Gastrocnemius medialis (tissue), 4 donors: ENCODE measurements at regions not wholly inside any gene's neighbourhood (a gene's known extent, or its start where the extent isn't known, plus 50 kb on each side); places are given as distances from the start of the nearest gene placed in this dataset.
"Not testable (repeated sequence)": the region's sequence is repeated elsewhere in the genome, so short reads cannot be mapped to it uniquely, and the experiment has no call there.

Experiments used
- ATAC-seq, 2 donors: fragments of 150-250 bp; one replicate each; pipeline ENCODE4 v1.9.1; 2016
- DNase-seq, 2 donors: peaks; one replicate each; pipeline ENCODE4 v3.0.0-alpha.2; 2019
- H3K27ac ChIP-seq, 4 donors: fragments of 200-600 bp; sonication (generic); 1 replicate in 1 of 4; 2 replicates in 3 of 4; pipeline ENCODE4 v1.5.1; 2016 to 2018; ENCODE audit warnings: mild to moderate bottlenecking in 2 of 4, moderate library complexity in 1 of 4
- H3K27me3 ChIP-seq, 3 donors: fragments of 200-600 bp; sonication (generic) in 2 of 3; 1 replicate in 1 of 3; 2 replicates in 2 of 3; pipeline versions ENCODE4 v1.5.1 to v1.6.0; 2016 to 2019; ENCODE audit warnings: mild to moderate bottlenecking in 1 of 3, moderate library complexity in 1 of 3
- H3K36me3 ChIP-seq, 2 donors: fragments of 200-600 bp; sonication (generic) in 1 of 2; one replicate each; pipeline ENCODE4 v1.5.1; 2017 to 2018
- H3K4me1 ChIP-seq, 2 donors: fragments of 200-600 bp; sonication (generic) in 1 of 2; one replicate each; pipeline ENCODE4 v1.5.1; 2016 to 2017; ENCODE audit warnings: mild to moderate bottlenecking in 2 of 2
- H3K4me3 ChIP-seq, 4 donors: fragments of 200-600 bp; sonication (generic) in 3 of 4; 1 replicate in 1 of 4; 2 replicates in 3 of 4; pipeline ENCODE4 v1.5.1; 2016 to 2019; ENCODE audit warnings: mild to moderate bottlenecking in 2 of 4
- H3K9me3 ChIP-seq, 3 donors: fragments of 200-600 bp; sonication (generic) in 2 of 3; 1 replicate in 1 of 3; 2 replicates in 2 of 3; pipeline ENCODE4 v1.5.1; 2016 to 2019
- CTCF ChIP-seq, 5 experiments: fragments of 450-650 bp in 3 of 5; fragments of 200-600 bp in 2 of 5; sonication (generic) in 2 of 5; IDR thresholded peaks in 4 of 5; conservative IDR thresholded peaks in 1 of 5; 1 replicate in 4 of 5; 2 replicates in 1 of 5; pipeline ENCODE4 v1.5.1; 2016 to 2019; ENCODE audit warnings: antibody characterized with exemption in 5 of 5, mild to moderate bottlenecking in 3 of 5, moderate library complexity in 3 of 5
- POLR2A ChIP-seq, 2 donors: fragments of 450-650 bp; IDR thresholded peaks; one replicate each; pipeline ENCODE4 v1.6.1; 2017; ENCODE audit warnings: antibody characterized with exemption in 2 of 2, mild to moderate bottlenecking in 2 of 2, moderate library complexity in 2 of 2
- in situ Hi-C, 4 donors: fragments of 200-750 bp; cut with MboI; loops; one replicate each; pipeline versions ENCODE4 v1.15.0 to v1.8.0; 2017; ENCODE audit warnings: low sequenced_read_pairs in 4 of 4
- intact Hi-C: fragments of 100-400 bp; cut with DNase I; formaldehyde crosslinking; loops from one replicate; pipeline ENCODE4 v1.15.1; 2023; ENCODE audit warnings: low total_unique reads

GRCh38 chr6:134774201-134774638 is 175.7 kb downstream of the ALDH8A1 start:
- Histone ChIP-seq H3K27me3 (no peaks in the 10 kb centered on the region), H3K9me3 (peaks cover 0 to 3% (median 2%) of the 10 kb centered on the region in 3 donors), H3K4me3 (no peak overlapping the region), H3K27ac (no peak overlapping the region), H3K4me1 (no peaks in the 10 kb centered on the region), H3K36me3 (no peaks in the 10 kb centered on the region)
- no peak for ATAC-seq
- DNase-seq: no peak
- intact Hi-C loops (no loop called here), in situ Hi-C loops (no loop called here)
- TF ChIP-seq CTCF (IDR thresholded peaks at IDR 0.05 in 4 of 5, conservative IDR thresholded peaks at IDR 0.05 in 1 of 5): no peak
- TF ChIP-seq POLR2A (IDR thresholded peaks at IDR 0.05): no peak

- Histone ChIP-seq H3K27me3 (no peaks in the 10 kb centered on the region), H3K4me3 (no peak overlapping the region), H3K36me3 (no peaks in the 10 kb centered on the region), H3K27ac (no peak overlapping the region), H3K9me3 (no peaks in the 10 kb centered on the region), H3K4me1 (no peaks in the 10 kb centered on the region)
- in situ Hi-C loops: no loop called here
- intact Hi-C loops: no loop called here
- no peak for ATAC-seq
- DNase-seq: no peak
- TF ChIP-seq CTCF (IDR thresholded peaks at IDR 0.05 in 4 of 5, conservative IDR thresholded peaks at IDR 0.05 in 1 of 5) (no peak), POLR2A (IDR thresholded peaks at IDR 0.05) (no peak)
Observed at GRCh38 chr6:134772671-134773360, 177.1 kb downstream of the ALDH8A1 start.

GRCh38 chr6:134768931-134769330 is 181.0 kb downstream of the ALDH8A1 start:
- H3K4me1 ChIP-seq: no peaks in the 10 kb centered on the region
- no peak for TF ChIP-seq POLR2A (IDR thresholded peaks at IDR 0.05)
- no peak for TF ChIP-seq CTCF (IDR thresholded peaks at IDR 0.05 in 4 of 5, conservative IDR thresholded peaks at IDR 0.05 in 1 of 5)
- no peaks in the 10 kb centered on the region for H3K9me3 ChIP-seq
- intact Hi-C loops (no loop called here), in situ Hi-C loops (no loop called here)
- no peak for ATAC-seq
- no peak overlapping the region for H3K27ac ChIP-seq
- DNase-seq: no peak
- no peaks in the 10 kb centered on the region for H3K27me3 ChIP-seq
- H3K4me3 ChIP-seq: no peak overlapping the region
- H3K36me3 ChIP-seq: no peaks in the 10 kb centered on the region

GRCh38 chr6:134766497-134766896 is 183.4 kb downstream of the ALDH8A1 start:
- ATAC-seq (no peak), DNase-seq (no peak)
- Histone ChIP-seq H3K9me3 (no peaks in the 10 kb centered on the region), H3K36me3 (no peaks in the 10 kb centered on the region), H3K4me1 (no peaks in the 10 kb centered on the region), H3K27me3 (no peaks in the 10 kb centered on the region), H3K4me3 (no peak overlapping the region), H3K27ac (no peak overlapping the region)
- TF ChIP-seq POLR2A (IDR thresholded peaks at IDR 0.05) (no peak), CTCF (IDR thresholded peaks at IDR 0.05 in 4 of 5, conservative IDR thresholded peaks at IDR 0.05 in 1 of 5) (no peak)
- in situ Hi-C loops (no loop called here), intact Hi-C loops (no loop called here)

GRCh38 chr6:134764741-134765140 is 185.2 kb downstream of the ALDH8A1 start:
- DNase-seq (no peak), ATAC-seq (no peak)
- no peaks in the 10 kb centered on the region for H3K4me1 ChIP-seq
- H3K27me3 ChIP-seq: no peaks in the 10 kb centered on the region
- in situ Hi-C loops (no loop called here), intact Hi-C loops (no loop called here)
- H3K36me3 ChIP-seq: no peaks in the 10 kb centered on the region
- H3K27ac ChIP-seq: no peak overlapping the region
- no peaks in the 10 kb centered on the region for H3K9me3 ChIP-seq
- TF ChIP-seq CTCF (IDR thresholded peaks at IDR 0.05 in 4 of 5, conservative IDR thresholded peaks at IDR 0.05 in 1 of 5) (no peak), POLR2A (IDR thresholded peaks at IDR 0.05) (no peak)
- no peak overlapping the region for H3K4me3 ChIP-seq

GRCh38 chr6:134763575-134763974 is 186.3 kb downstream of the ALDH8A1 start:
- in situ Hi-C loops, H3K4me3 ChIP-seq, H3K27ac ChIP-seq, intact Hi-C loops, H3K36me3 ChIP-seq, H3K4me1 ChIP-seq, H3K27me3 ChIP-seq, ATAC-seq, H3K9me3 ChIP-seq, DNase-seq: not testable (repeated sequence)
